GM23338 (cell line): ENCODE measurements at regions not wholly inside any gene's neighbourhood (a gene's known extent, or its start where the extent isn't known, plus 50 kb on each side); places are given as distances from the start of the nearest gene placed in this dataset.
"Not testable (repeated sequence)": the region's sequence is repeated elsewhere in the genome, so short reads cannot be mapped to it uniquely, and the experiment has no call there.

Experiments used
- ATAC-seq: fragments of 200-7000 bp; cut with Tn5 transposase; 3 replicates; pipeline ENCODE4 v1.9.1; 2020
- DNase-seq: peaks from one replicate; pipeline ENCODE4 v3.0.0-alpha.2; 2015; ENCODE audit warnings: low spot score
- H2AFZ ChIP-seq: fragments of 200-600 bp; sonication (generic); 2 replicates; pipeline ENCODE4 v1.8.0; 2016; ENCODE audit warnings: antibody characterized with exemption, mild to moderate bottlenecking, moderate library complexity
- H3F3A ChIP-seq: fragments of 200-600 bp; sonication (generic); replicated peaks from 2 replicates; pipeline ENCODE4 v1.8.0; 2017; ENCODE audit warnings: antibody characterized with exemption, mixed run types, low read depth
- H3K27ac ChIP-seq: fragments of 200-600 bp; sonication (generic); 2 replicates; pipeline ENCODE4 v1.6.1; 2016; ENCODE audit warnings: low read depth
- H3K27me3 ChIP-seq: fragments of 200-600 bp; sonication (generic); 2 replicates; pipeline ENCODE4 v1.8.0; 2016; ENCODE audit warnings: mild to moderate bottlenecking, mixed run types, moderate library complexity; ENCODE audit not compliant: insufficient read depth
- H3K36me3 ChIP-seq: fragments of 200-600 bp; sonication (generic); 2 replicates; pipeline ENCODE4 v1.8.0; 2016; ENCODE audit warnings: mild to moderate bottlenecking; ENCODE audit not compliant: insufficient read depth
- H3K4me1 ChIP-seq: fragments of 200-600 bp; sonication (generic); 2 replicates; pipeline ENCODE4 v1.8.0; 2016; ENCODE audit warnings: mild to moderate bottlenecking, moderate library complexity; ENCODE audit not compliant: insufficient read depth
- H3K4me2 ChIP-seq: fragments of 200-600 bp; sonication (generic); 2 replicates; pipeline ENCODE4 v1.7.1; 2017; ENCODE audit warnings: mixed run types
- H3K4me3 ChIP-seq: fragments of 200-600 bp; sonication (generic); 2 replicates; pipeline ENCODE4 v1.6.1; 2016; ENCODE audit warnings: mixed run types
- H3K79me2 ChIP-seq: fragments of 200-600 bp; sonication (generic); replicated peaks from 2 replicates; pipeline ENCODE4 v1.8.0; 2017; ENCODE audit warnings: mild to moderate bottlenecking; ENCODE audit not compliant: insufficient read depth
- H3K9me2 ChIP-seq: fragments of 200-600 bp; sonication (generic); 2 replicates; pipeline ENCODE4 v1.8.0; 2017; ENCODE audit not compliant: insufficient read depth
- H4K20me1 ChIP-seq: fragments of 200-600 bp; sonication (generic); replicated peaks from 2 replicates; pipeline ENCODE4 v1.8.0; 2017; ENCODE audit warnings: mild to moderate bottlenecking; ENCODE audit not compliant: insufficient read depth
- H3K27ac Mint-ChIP-seq: 2 replicates; pipeline ENCODE4 v1.8.0; 2020; ENCODE audit warnings: inconsistent platforms, mild to moderate bottlenecking, moderate library complexity, mixed read lengths
- H3K27me3 Mint-ChIP-seq: 3 replicates; pipeline ENCODE4 v1.8.0; 2022; ENCODE audit warnings: low read depth, mild to moderate bottlenecking, moderate library complexity, mixed read lengths, inconsistent platforms; ENCODE audit not compliant: insufficient read depth, poor library complexity
- H3K36me3 Mint-ChIP-seq: 3 replicates; pipeline ENCODE4 v1.8.0; 2021; ENCODE audit warnings: low read depth, mild to moderate bottlenecking, inconsistent platforms, moderate library complexity, mixed read lengths
- H3K4me1 Mint-ChIP-seq: 3 replicates; pipeline ENCODE4 v1.8.0; 2020; ENCODE audit warnings: mild to moderate bottlenecking, inconsistent platforms, mixed read lengths
- H3K4me3 Mint-ChIP-seq: 3 replicates; pipeline ENCODE4 v1.8.0; 2021; ENCODE audit warnings: moderate library complexity, mild to moderate bottlenecking, inconsistent platforms, mixed read lengths
- H3K9me3 Mint-ChIP-seq: 3 replicates; pipeline ENCODE4 v1.8.0; 2020; ENCODE audit warnings: moderate library complexity, mild to moderate bottlenecking, inconsistent platforms, mixed read lengths
- CREB1 ChIP-seq: fragments of 250-450 bp; sonication (Bioruptor Pico); IDR thresholded peaks from 2 replicates; pipeline ENCODE4 v1.5.0; 2020; ENCODE audit warnings: low read depth, mild to moderate bottlenecking, moderate library complexity
- CTCF ChIP-seq, 2 experiments: fragments of 200-600 bp in 1 of 2; sonication (generic) in 1 of 2; conservative IDR thresholded peaks; 2 replicates each; pipeline versions ENCODE4 v1.5.1 to v1.6.1; 2016 to 2017; ENCODE audit warnings: antibody characterized with exemption in 2 of 2, low read depth in 2 of 2, mild to moderate bottlenecking in 2 of 2, moderate library complexity in 1 of 2
- EZH2 ChIP-seq: fragments of 200-600 bp; sonication (generic); IDR thresholded peaks from one replicate; pipeline ENCODE4 v1.8.0; 2017; ENCODE audit warnings: antibody characterized with exemption, mild to moderate bottlenecking, low read depth; ENCODE audit not compliant: unreplicated experiment
- NANOG ChIP-seq: IDR thresholded peaks from 2 replicates; pipeline ENCODE4 v1.6.1; 2016; ENCODE audit warnings: antibody characterized with exemption, borderline replicate concordance
- STAT1 ChIP-seq: IDR thresholded peaks from one replicate; pipeline ENCODE4 v1.6.1; 2016; ENCODE audit warnings: antibody characterized with exemption; ENCODE audit not compliant: unreplicated experiment

GRCh38 chr12:83451189-83451588 is 764.5 kb downstream of the TMTC2 start:
- no peaks in the 10 kb centered on the region for H4K20me1 ChIP-seq
- ATAC-seq (no peak), DNase-seq (no peak)
- no peak overlapping the region for H3K4me3 Mint-ChIP-seq
- no peaks in the 10 kb centered on the region for H3K9me2 ChIP-seq
- H3K27ac Mint-ChIP-seq = no peak overlapping the region
- H3K36me3 Mint-ChIP-seq = no peaks in the 10 kb centered on the region
- H3F3A ChIP-seq = no peaks in the 10 kb centered on the region
- H3K4me3 ChIP-seq = no peak overlapping the region
- H3K79me2 ChIP-seq = no peaks in the 10 kb centered on the region
- H3K4me1 Mint-ChIP-seq = peaks cover 2% of the 10 kb centered on the region; the same call in 1 of the 3 replicates
- no peaks in the 10 kb centered on the region for H3K9me3 Mint-ChIP-seq
- no peaks in the 10 kb centered on the region for H3K4me1 ChIP-seq
- H2AFZ ChIP-seq = no peak overlapping the region
- H3K36me3 ChIP-seq = no peaks in the 10 kb centered on the region
- TF ChIP-seq STAT1 (no peak), CTCF (conservative IDR thresholded peaks at IDR 0.05; ENCODE audit: low read depth in 2 of 2) (peak; percentile 43 to 54), EZH2 (no peak)
- H3K27me3 ChIP-seq = no peaks in the 10 kb centered on the region
- H3K27me3 Mint-ChIP-seq = no peaks in the 10 kb centered on the region
- no peak overlapping the region for H3K27ac ChIP-seq
- H3K4me2 ChIP-seq = no peak overlapping the region

GRCh38 chr12:83434600-83434999 is 747.9 kb downstream of the TMTC2 start:
- DNase-seq = no peak
- Histone ChIP-seq H3K36me3 (no peaks in the 10 kb centered on the region), H2AFZ (no peak overlapping the region), H3K27me3 (no peaks in the 10 kb centered on the region), H3F3A (no peaks in the 10 kb centered on the region), H3K4me2 (no peak overlapping the region), H3K4me3 (no peak overlapping the region), H3K4me1 (no peaks in the 10 kb centered on the region), H3K27ac (no peak overlapping the region), H3K9me2 (peaks cover 4% of the 10 kb centered on the region; the same call in 1 of the 2 replicates), H4K20me1 (no peaks in the 10 kb centered on the region), H3K79me2 (no peaks in the 10 kb centered on the region)
- Mint-ChIP-seq H3K27me3 (no peaks in the 10 kb centered on the region), H3K4me1 (peaks cover 3% of the 10 kb centered on the region; the same call in 1 of the 3 replicates), H3K27ac (no peak overlapping the region), H3K36me3 (no peaks in the 10 kb centered on the region; the same call in 2 of the 3 replicates), H3K4me3 (no peak overlapping the region), H3K9me3 (0 out of 3 replicates have a peak, but pooled peaks cover 7% of the 10 kb centered on the region)
- TF ChIP-seq CREB1 (CRISPR knock-in tag) (no peak), CTCF (conservative IDR thresholded peaks at IDR 0.05; ENCODE audit: low read depth in 2 of 2) (peak; percentile 27 to 35; a peak in 3 of 4 replicates)
- ATAC-seq = no peak

- Histone ChIP-seq H3K4me1 (no peaks in the 10 kb centered on the region), H3K79me2 (no peaks in the 10 kb centered on the region), H3K27me3 (no peaks in the 10 kb centered on the region), H3K27ac (no peak overlapping the region), H3F3A (no peaks in the 10 kb centered on the region), H3K4me2 (no peak overlapping the region), H3K9me2 (peaks cover 4% of the 10 kb centered on the region; the same call in 1 of the 2 replicates), H4K20me1 (no peaks in the 10 kb centered on the region), H3K36me3 (no peaks in the 10 kb centered on the region), H2AFZ (no peak overlapping the region), H3K4me3 (no peak overlapping the region)
- ATAC-seq = peak; percentile 59; the same call in 2 of the 3 replicates
- Mint-ChIP-seq H3K4me1 (peaks cover 3% of the 10 kb centered on the region; the same call in 1 of the 3 replicates), H3K27me3 (peaks cover 2% of the 10 kb centered on the region), H3K4me3 (no peak overlapping the region), H3K27ac (no peak overlapping the region), H3K36me3 (no peaks in the 10 kb centered on the region; the same call in 1 of the 3 replicates), H3K9me3 (peaks cover 16% of the 10 kb centered on the region; the same call in 2 of the 3 replicates)
- TF ChIP-seq NANOG (no peak), CTCF (conservative IDR thresholded peaks at IDR 0.05; ENCODE audit: low read depth in 2 of 2) (peak; percentile 41 to 59)
- peak; percentile 34 for DNase-seq
Observed at GRCh38 chr12:83432176-83432719, 745.5 kb downstream of the TMTC2 start.

GRCh38 chr12:83427586-83428136 is 741.0 kb downstream of the TMTC2 start:
- not testable (repeated sequence) for H3K27me3 Mint-ChIP-seq, H3K4me2 ChIP-seq, H2AFZ ChIP-seq, H3K27ac Mint-ChIP-seq, ATAC-seq, H3K27me3 ChIP-seq, H3K4me3 Mint-ChIP-seq, H3K79me2 ChIP-seq, DNase-seq, H3K36me3 Mint-ChIP-seq, H4K20me1 ChIP-seq, H3K27ac ChIP-seq, H3K4me1 ChIP-seq, H3K4me1 Mint-ChIP-seq, H3K9me2 ChIP-seq, H3F3A ChIP-seq, H3K4me3 ChIP-seq, H3K36me3 ChIP-seq
- peaks cover 23% of the 10 kb centered on the region; the same call in 2 of the 3 replicates for H3K9me3 Mint-ChIP-seq
